Progenitor cell of endocrine pancreas (in vitro differentiated cells): ENCODE measurements at regions not wholly inside any gene's neighbourhood (a gene's known extent, or its start where the extent isn't known, plus 50 kb on each side); places are given as distances from the start of the nearest gene placed in this dataset.
A peak's percentile ranks its signal among the peaks of the same experiment; 100 is the strongest.

Experiments
- DNase-seq: peaks from one replicate; pipeline ENCODE4 v3.0.0; 2021; ENCODE audit warnings: low spot score; ENCODE audit not compliant: unreplicated experiment
- H3K27ac Mint-ChIP-seq: 2 replicates; pipeline ENCODE4 v1.8.0; 2021; ENCODE audit warnings: mild to moderate bottlenecking, moderate library complexity, mixed read lengths
- H3K27me3 Mint-ChIP-seq: 2 replicates; pipeline ENCODE4 v1.8.0; 2021; ENCODE audit warnings: mixed read lengths
- H3K36me3 Mint-ChIP-seq: 2 replicates; pipeline ENCODE4 v1.8.0; 2022; ENCODE audit warnings: mixed read lengths; ENCODE audit not compliant: insufficient read depth
- H3K4me1 Mint-ChIP-seq: 2 replicates; pipeline ENCODE4 v1.8.0; 2021; ENCODE audit warnings: low read depth, mixed read lengths
- H3K4me3 Mint-ChIP-seq: 2 replicates; pipeline ENCODE4 v1.8.0; 2021; ENCODE audit warnings: low read depth, mild to moderate bottlenecking, moderate library complexity, mixed read lengths
- H3K9me3 Mint-ChIP-seq: 2 replicates; pipeline ENCODE4 v1.8.0; 2021; ENCODE audit warnings: low read depth, mixed read lengths
- TF ChIP-seq, protein P1 (sequence below): fragments of 200-600 bp; sonication (generic); IDR thresholded peaks from one replicate; pipeline ENCODE4 v1.5.0; 2021; ENCODE audit warnings: antibody characterized with exemption, mild to moderate bottlenecking; ENCODE audit not compliant: unreplicated experiment

DNA sequence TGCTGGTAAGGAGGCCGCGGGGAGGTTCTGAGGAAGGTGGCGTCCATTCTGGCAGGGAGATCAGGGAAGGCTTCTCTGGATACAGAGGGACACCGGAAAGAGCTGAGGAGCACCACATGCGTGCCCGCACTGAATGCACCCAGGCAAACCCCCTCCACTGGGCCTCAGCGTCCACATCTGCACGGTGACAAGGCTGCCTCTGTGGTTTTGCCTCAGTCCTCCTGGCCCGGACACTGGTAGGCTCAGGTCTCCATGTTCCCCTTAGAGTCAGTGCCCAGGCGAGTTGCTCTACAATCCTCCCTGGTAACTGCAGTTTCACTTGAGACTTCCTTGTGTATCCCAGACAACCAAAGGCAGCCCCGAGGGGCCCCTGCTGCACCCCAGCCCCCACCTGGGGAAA lies 173.3 kb downstream of the MELK start:
- H3K4me3 Mint-ChIP-seq = no peak overlapping the region
- DNase-seq = no peak
- TF ChIP-seq, protein P1, sequence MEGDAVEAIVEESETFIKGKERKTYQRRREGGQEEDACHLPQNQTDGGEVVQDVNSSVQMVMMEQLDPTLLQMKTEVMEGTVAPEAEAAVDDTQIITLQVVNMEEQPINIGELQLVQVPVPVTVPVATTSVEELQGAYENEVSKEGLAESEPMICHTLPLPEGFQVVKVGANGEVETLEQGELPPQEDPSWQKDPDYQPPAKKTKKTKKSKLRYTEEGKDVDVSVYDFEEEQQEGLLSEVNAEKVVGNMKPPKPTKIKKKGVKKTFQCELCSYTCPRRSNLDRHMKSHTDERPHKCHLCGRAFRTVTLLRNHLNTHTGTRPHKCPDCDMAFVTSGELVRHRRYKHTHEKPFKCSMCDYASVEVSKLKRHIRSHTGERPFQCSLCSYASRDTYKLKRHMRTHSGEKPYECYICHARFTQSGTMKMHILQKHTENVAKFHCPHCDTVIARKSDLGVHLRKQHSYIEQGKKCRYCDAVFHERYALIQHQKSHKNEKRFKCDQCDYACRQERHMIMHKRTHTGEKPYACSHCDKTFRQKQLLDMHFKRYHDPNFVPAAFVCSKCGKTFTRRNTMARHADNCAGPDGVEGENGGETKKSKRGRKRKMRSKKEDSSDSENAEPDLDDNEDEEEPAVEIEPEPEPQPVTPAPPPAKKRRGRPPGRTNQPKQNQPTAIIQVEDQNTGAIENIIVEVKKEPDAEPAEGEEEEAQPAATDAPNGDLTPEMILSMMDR = no peak
- H3K9me3 Mint-ChIP-seq = no peaks in the 10 kb centered on the region
- no peak overlapping the region for H3K27ac Mint-ChIP-seq
- no peaks in the 10 kb centered on the region for H3K4me1 Mint-ChIP-seq
- H3K27me3 Mint-ChIP-seq = peaks cover 50% of the 10 kb centered on the region
- no peaks in the 10 kb centered on the region for H3K36me3 Mint-ChIP-seq

DNA sequence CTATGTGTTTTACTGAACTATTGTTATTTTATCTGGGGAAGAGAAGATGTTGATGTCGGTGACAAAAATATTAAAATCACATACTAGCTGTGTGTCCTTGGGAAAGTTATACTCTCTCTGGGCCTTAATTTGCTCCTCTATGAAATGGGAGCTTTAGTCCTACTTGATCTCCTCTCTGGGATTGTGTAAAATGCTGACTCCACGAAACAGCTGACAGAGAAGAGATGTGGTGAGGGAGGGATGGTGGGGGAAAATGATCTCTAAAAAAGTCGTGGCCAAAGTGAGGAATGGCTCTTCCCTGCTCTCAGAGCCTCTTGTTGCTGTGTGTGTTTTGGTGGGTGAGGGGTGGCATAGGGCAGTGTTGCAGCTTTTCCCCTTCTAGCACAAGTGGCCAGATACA lies 173.7 kb downstream of the MELK start:
- H3K27ac Mint-ChIP-seq = no peak overlapping the region
- no peaks in the 10 kb centered on the region for H3K4me1 Mint-ChIP-seq
- H3K4me3 Mint-ChIP-seq = no peak overlapping the region
- H3K36me3 Mint-ChIP-seq = no peaks in the 10 kb centered on the region
- no peak for DNase-seq
- H3K9me3 Mint-ChIP-seq = no peaks in the 10 kb centered on the region
- H3K27me3 Mint-ChIP-seq = peaks cover 51% of the 10 kb centered on the region
- TF ChIP-seq, protein P1 = no peak

DNA sequence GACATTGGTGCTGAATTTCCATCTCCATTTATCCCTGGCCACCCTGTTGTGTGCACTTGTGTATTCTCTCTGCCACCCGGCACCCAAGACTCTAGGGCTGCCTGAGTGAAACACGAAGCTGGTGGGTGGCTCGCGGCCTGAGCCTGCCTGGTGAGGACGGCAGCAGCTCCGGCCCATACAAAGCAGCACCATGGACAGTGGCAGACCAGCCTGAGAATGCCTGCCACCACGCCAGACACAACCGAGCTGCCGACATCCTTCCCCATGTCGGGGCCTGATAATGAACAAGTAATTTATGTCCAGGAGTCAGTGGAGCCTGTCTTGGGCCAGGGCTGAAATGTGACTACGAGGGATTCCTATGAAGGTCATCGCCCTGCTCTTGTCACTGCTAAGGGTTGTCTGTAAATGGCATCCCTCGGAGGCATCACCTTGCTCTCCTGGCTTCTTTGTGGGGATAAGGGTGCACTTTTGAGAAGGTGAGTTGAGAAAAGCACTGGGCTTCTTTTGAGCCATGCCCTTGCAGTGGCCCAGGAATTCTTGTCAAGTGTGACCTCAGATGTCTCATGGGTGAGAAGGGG lies 175.7 kb downstream of the MELK start:
- Mint-ChIP-seq H3K4me3 (no peak overlapping the region), H3K9me3 (no peaks in the 10 kb centered on the region), H3K27me3 (peaks cover 58% of the 10 kb centered on the region), H3K36me3 (no peaks in the 10 kb centered on the region), H3K27ac (no peak overlapping the region), H3K4me1 (no peaks in the 10 kb centered on the region)
- TF ChIP-seq, protein P1 = no peak
- DNase-seq = peak; percentile 73

DNA sequence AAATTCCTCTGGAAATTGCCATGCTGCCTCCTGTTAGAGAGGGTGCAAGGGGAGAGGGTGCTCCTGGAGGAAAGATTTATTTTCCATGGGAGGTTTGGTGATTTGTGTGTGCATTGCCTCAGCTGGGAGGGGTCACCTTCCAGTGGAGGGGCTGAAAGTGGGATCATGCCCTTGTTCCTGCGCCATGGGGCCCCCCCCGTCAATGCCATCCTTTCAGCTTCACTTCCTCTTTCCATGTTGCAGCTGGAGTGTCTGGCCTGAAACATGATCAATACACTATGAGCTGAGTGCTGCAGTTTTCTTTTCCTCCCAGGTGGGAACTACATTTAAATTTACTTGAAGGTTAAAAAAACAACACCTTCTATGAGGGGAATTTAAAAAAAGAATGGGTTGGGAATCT lies 176.8 kb downstream of the MELK start:
- no peaks in the 10 kb centered on the region for H3K36me3 Mint-ChIP-seq
- H3K4me1 Mint-ChIP-seq = no peaks in the 10 kb centered on the region
- no peak for DNase-seq
- H3K27ac Mint-ChIP-seq = no peak overlapping the region
- H3K4me3 Mint-ChIP-seq = no peak overlapping the region
- H3K27me3 Mint-ChIP-seq = peaks cover 62% of the 10 kb centered on the region
- TF ChIP-seq, protein P1 = no peak
- no peaks in the 10 kb centered on the region for H3K9me3 Mint-ChIP-seq

DNA sequence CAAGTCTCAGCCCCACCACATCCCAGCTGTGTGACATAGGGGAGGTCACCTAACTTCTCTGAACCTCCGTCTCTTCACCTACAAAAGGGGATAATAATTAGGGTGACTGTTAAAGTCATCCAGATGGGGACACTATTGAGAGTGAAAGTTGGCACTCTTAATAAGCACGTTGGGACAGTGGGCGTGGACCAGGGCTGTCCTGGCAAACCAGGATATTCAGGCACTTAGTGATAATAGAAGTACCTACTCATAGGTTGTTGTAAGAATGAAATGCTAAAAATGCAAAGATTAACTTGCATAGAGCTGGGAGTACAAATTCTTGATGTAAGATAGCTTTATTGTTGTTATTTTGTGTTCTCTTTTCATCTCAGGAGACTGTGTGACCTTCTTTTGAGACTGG lies 177.9 kb downstream of the MELK start:
- H3K36me3 Mint-ChIP-seq = no peaks in the 10 kb centered on the region
- no peak overlapping the region for H3K4me3 Mint-ChIP-seq
- TF ChIP-seq, protein P1 = no peak
- H3K4me1 Mint-ChIP-seq = no peaks in the 10 kb centered on the region
- peaks cover 74% of the 10 kb centered on the region for H3K27me3 Mint-ChIP-seq
- H3K9me3 Mint-ChIP-seq = no peaks in the 10 kb centered on the region
- H3K27ac Mint-ChIP-seq = no peak overlapping the region
- DNase-seq = no peak
